ENCODE measurements at regions not wholly inside any gene's neighbourhood (a gene's known extent, or its start where the extent isn't known, plus 50 kb on each side); places are given as distances from the start of the nearest gene placed in this dataset.

GRCh38 chr6:131379948-131380347 lies 193.1 kb upstream of the ARG1 start:
- ATAC-seq (ENCODE audit: low read depth) (no peak), DNase-seq (no peak)
- no peak overlapping the region for H3K4me2 ChIP-seq (replicated peaks; ENCODE audit: low read depth, low read length, poor library complexity, severe bottlenecking)
- H3K27me3 ChIP-seq (replicated peaks in 1 of 4; ENCODE audit: control extremely low read depth in 1 of 4, control insufficient read depth in 3 of 4, insufficient read depth in 4 of 4, low read length in 3 of 4): no peaks in the 10 kb centered on the region
- no CpG with 5 or more reads among the region's 3 CpGs for WGBS (ENCODE audit: insufficient coverage)
- no peak overlapping the region for H3K27ac ChIP-seq (ENCODE audit: low read length in 2 of 2)
- no peak overlapping the region for H3K9ac ChIP-seq (ENCODE audit: low read length)
- no peak overlapping the region for H3K4me3 ChIP-seq (ENCODE audit: control extremely low read depth in 1 of 5, extremely low read depth in 1 of 5, insufficient read depth in 1 of 5, low read depth in 2 of 5, low read length in 4 of 5)
- H3K9me3 ChIP-seq (ENCODE audit: control extremely low read depth in 1 of 3, control insufficient read depth in 2 of 3, insufficient read depth in 1 of 3, low read length in 2 of 3): no peaks in the 10 kb centered on the region
- ChIA-PET POLR2A (no interaction called here), CTCF (no interaction called here)
- no peaks in the 10 kb centered on the region for H4K20me1 ChIP-seq (ENCODE audit: control insufficient read depth, insufficient read depth, low read length, poor library complexity, severe bottlenecking)
- peaks cover 6% of the 10 kb centered on the region for H3K27me3 Mint-ChIP-seq
- H2AFZ ChIP-seq (ENCODE audit: insufficient read depth, low read depth, low read length, poor library complexity, severe bottlenecking): no peak overlapping the region
- no peak overlapping the region for H3K4me3 Mint-ChIP-seq
- no peaks in the 10 kb centered on the region for H3K36me3 ChIP-seq (replicated peaks in 1 of 2; ENCODE audit: control extremely low read depth in 1 of 2, control insufficient read depth in 1 of 2, extremely low read depth in 1 of 2, insufficient read depth in 2 of 2, low read length in 1 of 2)
- H3K4me1 Mint-ChIP-seq: peaks cover 18% of the 10 kb centered on the region
- peaks cover 15 to 17% of the 10 kb centered on the region in 2 donors for H3K4me1 ChIP-seq (ENCODE audit: control insufficient read depth in 2 of 2, insufficient read depth in 2 of 2, low read length in 2 of 2)
- H3K27ac Mint-ChIP-seq: no peak overlapping the region
- TF ChIP-seq EZH2 (IDR thresholded peaks at IDR 0.05; ENCODE audit: borderline replicate concordance, insufficient read depth, low read depth, low read length, poor library complexity, severe bottlenecking): no peak
- TF ChIP-seq, protein P1, sequence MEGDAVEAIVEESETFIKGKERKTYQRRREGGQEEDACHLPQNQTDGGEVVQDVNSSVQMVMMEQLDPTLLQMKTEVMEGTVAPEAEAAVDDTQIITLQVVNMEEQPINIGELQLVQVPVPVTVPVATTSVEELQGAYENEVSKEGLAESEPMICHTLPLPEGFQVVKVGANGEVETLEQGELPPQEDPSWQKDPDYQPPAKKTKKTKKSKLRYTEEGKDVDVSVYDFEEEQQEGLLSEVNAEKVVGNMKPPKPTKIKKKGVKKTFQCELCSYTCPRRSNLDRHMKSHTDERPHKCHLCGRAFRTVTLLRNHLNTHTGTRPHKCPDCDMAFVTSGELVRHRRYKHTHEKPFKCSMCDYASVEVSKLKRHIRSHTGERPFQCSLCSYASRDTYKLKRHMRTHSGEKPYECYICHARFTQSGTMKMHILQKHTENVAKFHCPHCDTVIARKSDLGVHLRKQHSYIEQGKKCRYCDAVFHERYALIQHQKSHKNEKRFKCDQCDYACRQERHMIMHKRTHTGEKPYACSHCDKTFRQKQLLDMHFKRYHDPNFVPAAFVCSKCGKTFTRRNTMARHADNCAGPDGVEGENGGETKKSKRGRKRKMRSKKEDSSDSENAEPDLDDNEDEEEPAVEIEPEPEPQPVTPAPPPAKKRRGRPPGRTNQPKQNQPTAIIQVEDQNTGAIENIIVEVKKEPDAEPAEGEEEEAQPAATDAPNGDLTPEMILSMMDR (IDR thresholded peaks at IDR 0.05): no peak
- intact Hi-C loops (cut with micrococcal nuclease): no loop called here
- H3K79me2 ChIP-seq (ENCODE audit: control insufficient read depth, insufficient read depth, low read length): no peaks in the 10 kb centered on the region
- H3K9me3 Mint-ChIP-seq (ENCODE audit: insufficient read depth): no peaks in the 10 kb centered on the region

DNA sequence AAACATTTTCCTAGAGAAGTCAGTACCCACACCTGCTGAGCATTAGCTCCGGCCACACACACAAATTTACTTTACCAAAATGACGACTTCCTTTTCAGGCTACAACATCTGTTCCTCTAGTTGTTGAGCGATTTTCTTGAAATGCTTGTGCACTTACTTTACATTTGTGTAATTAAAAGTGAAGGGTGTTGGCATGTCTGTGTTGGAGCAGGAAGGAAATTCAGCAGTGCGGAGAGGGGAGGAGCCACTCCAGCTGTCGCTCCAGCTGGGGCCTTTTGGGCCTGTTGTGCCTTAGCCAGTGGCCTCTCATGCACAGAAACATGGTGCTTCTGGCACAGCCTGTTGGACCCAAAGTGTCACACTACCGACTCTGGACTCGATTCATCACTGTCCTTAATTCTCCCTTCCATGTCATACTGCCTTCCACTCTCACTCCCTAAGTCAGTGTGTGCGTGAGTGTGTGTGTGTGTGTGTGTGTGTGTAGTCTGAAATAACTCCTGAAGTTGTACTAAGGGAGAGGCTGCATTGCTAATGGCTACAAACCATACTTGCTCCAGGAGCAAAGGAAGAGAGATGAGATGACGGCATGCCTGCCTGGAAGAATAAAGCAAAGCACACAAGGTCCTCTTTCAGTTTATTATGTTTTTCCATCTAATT lies 191.8 kb upstream of the ARG1 start:
- ATAC-seq (ENCODE audit: low read depth) (no peak), DNase-seq (no peak)
- ChIA-PET CTCF (no interaction called here), POLR2A (no interaction called here)
- intact Hi-C loops (cut with micrococcal nuclease): no loop called here
- 12% methylated on average over 2 of the region's 9 CpGs for WGBS (ENCODE audit: insufficient coverage)
- H3K27me3 Mint-ChIP-seq: peaks cover 11% of the 10 kb centered on the region
- Histone ChIP-seq H3K9me3 (ENCODE audit: control extremely low read depth in 1 of 3, control insufficient read depth in 2 of 3, insufficient read depth in 1 of 3, low read length in 2 of 3) (no peaks in the 10 kb centered on the region), H3K9ac (ENCODE audit: low read length) (no peak overlapping the region), H3K4me3 (ENCODE audit: control extremely low read depth in 1 of 5, extremely low read depth in 1 of 5, insufficient read depth in 1 of 5, low read depth in 2 of 5, low read length in 4 of 5) (no peak overlapping the region), H4K20me1 (ENCODE audit: control insufficient read depth, insufficient read depth, low read length, poor library complexity, severe bottlenecking) (no peaks in the 10 kb centered on the region), H3K4me1 (ENCODE audit: control insufficient read depth in 2 of 2, insufficient read depth in 2 of 2, low read length in 2 of 2) (peaks cover 15 to 17% of the 10 kb centered on the region in 2 donors), H3K4me2 (replicated peaks; ENCODE audit: low read depth, low read length, poor library complexity, severe bottlenecking) (peak overlapping the region; percentile 21), H3K27ac (ENCODE audit: low read length in 2 of 2) (peak overlapping the region; percentile 4 to 42), H3K79me2 (ENCODE audit: control insufficient read depth, insufficient read depth, low read length) (no peaks in the 10 kb centered on the region), H3K27me3 (replicated peaks in 1 of 4; ENCODE audit: control extremely low read depth in 1 of 4, control insufficient read depth in 3 of 4, insufficient read depth in 4 of 4, low read length in 3 of 4) (no peaks in the 10 kb centered on the region), H2AFZ (ENCODE audit: insufficient read depth, low read depth, low read length, poor library complexity, severe bottlenecking) (peak overlapping the region; percentile 43), H3K36me3 (replicated peaks in 1 of 2; ENCODE audit: control extremely low read depth in 1 of 2, control insufficient read depth in 1 of 2, extremely low read depth in 1 of 2, insufficient read depth in 2 of 2, low read length in 1 of 2) (no peaks in the 10 kb centered on the region)
- no peak overlapping the region for H3K4me3 Mint-ChIP-seq
- H3K27ac Mint-ChIP-seq: peak overlapping the region; percentile 11
- no peaks in the 10 kb centered on the region for H3K9me3 Mint-ChIP-seq (ENCODE audit: insufficient read depth)
- no peak for TF ChIP-seq EZH2 (IDR thresholded peaks at IDR 0.05; ENCODE audit: borderline replicate concordance, insufficient read depth, low read depth, low read length, poor library complexity, severe bottlenecking)
- TF ChIP-seq, protein P1 (IDR thresholded peaks at IDR 0.05): no peak
- peaks cover 18% of the 10 kb centered on the region for H3K4me1 Mint-ChIP-seq

Measured in B cell (primary cell).